K562 (cell line): ENCODE measurements at regions not wholly inside any gene's neighbourhood (a gene's known extent, or its start where the extent isn't known, plus 50 kb on each side); places are given as distances from the start of the nearest gene placed in this dataset.
A peak's percentile ranks its signal among the peaks of the same experiment; 100 is the strongest.

Source experiments
- BCOR ChIP-seq: fragments of 450-650 bp; IDR thresholded peaks from 2 replicates; pipeline ENCODE4 v1.6.1; 2016
- CC2D1A ChIP-seq: fragments of 450-650 bp; IDR thresholded peaks from 2 replicates; pipeline ENCODE4 v1.6.1; 2017; ENCODE audit warnings: mild to moderate bottlenecking
- CCAR2 ChIP-seq: fragments of 200-400 bp; formaldehyde crosslinking; IDR thresholded peaks from 2 replicates; pipeline ENCODE4 v1.6.1; 2017; ENCODE audit warnings: mild to moderate bottlenecking, low read depth, low read length
- JUN ChIP-seq, 2 experiments: sonication (generic) in 1 of 2; formaldehyde crosslinking in 1 of 2; IDR thresholded peaks; 2 replicates each; pipeline versions ENCODE4 v1.6.1 to v1.8.0; 2012 to 2022; ENCODE audit warnings: borderline replicate concordance in 2 of 2, mild to moderate bottlenecking in 2 of 2, improper control_type of control experiment in 1 of 2, low read depth in 1 of 2, low read length in 1 of 2, missing genetic modification reagents in 1 of 2
- MCM5 ChIP-seq: fragments of 450-650 bp; IDR thresholded peaks from 2 replicates; pipeline ENCODE4 v1.6.1; 2016; ENCODE audit warnings: low read depth
- MEF2A ChIP-seq: IDR thresholded peaks from 2 replicates; pipeline ENCODE4 v1.6.1; 2011; ENCODE audit warnings: low read depth, mild to moderate bottlenecking, low read length, moderate library complexity; ENCODE audit not compliant: control insufficient read depth
- MEIS2 ChIP-seq: fragments of 450-650 bp; IDR thresholded peaks from 2 replicates; pipeline ENCODE4 v1.6.1; 2014; ENCODE audit warnings: mild to moderate bottlenecking; ENCODE audit not compliant: partially characterized antibody
- TARDBP ChIP-seq: fragments of 450-650 bp; IDR thresholded peaks from 2 replicates; pipeline ENCODE4 v1.6.1; 2016
- TCF3 ChIP-seq: sonication (generic); formaldehyde crosslinking; IDR thresholded peaks from 2 replicates; pipeline ENCODE4 v1.4.0; 2020; ENCODE audit warnings: mild to moderate bottlenecking, missing genetic modification reagents
- XRCC5 ChIP-seq: fragments of 200-400 bp; formaldehyde crosslinking; IDR thresholded peaks from 2 replicates; pipeline ENCODE4 v1.6.1; 2017; ENCODE audit warnings: low read depth, mild to moderate bottlenecking, low read length
- ZEB2 ChIP-seq: fragments of 450-650 bp; IDR thresholded peaks from 2 replicates; pipeline ENCODE4 v1.6.1; 2016
- ZNF551 ChIP-seq: fragments of 250-450 bp; sonication (Bioruptor Pico); IDR thresholded peaks from 2 replicates; pipeline ENCODE4 v1.5.0; 2021; ENCODE audit warnings: mild to moderate bottlenecking, moderate library complexity
- ZNF699 ChIP-seq: fragments of 250-450 bp; sonication (Bioruptor Pico); IDR thresholded peaks from 2 replicates; pipeline ENCODE4 v1.8.0; 2021; ENCODE audit warnings: mild to moderate bottlenecking, moderate library complexity; ENCODE audit not compliant: insufficient replicate concordance
- ZNF766 ChIP-seq: fragments of 200-800 bp; sonication (Bioruptor generic); conservative IDR thresholded peaks from 2 replicates; pipeline ENCODE4 v1.6.1; 2016; ENCODE audit warnings: missing genetic modification characterization, missing compliant biosample characterization
- TF ChIP-seq, protein P1 (sequence below): fragments of 450-650 bp; IDR thresholded peaks from 2 replicates; pipeline ENCODE4 v1.6.1; 2017; ENCODE audit warnings: antibody characterized with exemption
- TF ChIP-seq, protein P2 (sequence below): sonication (generic); formaldehyde crosslinking; IDR thresholded peaks from 2 replicates; pipeline ENCODE4 v1.8.0; 2023; ENCODE audit warnings: mild to moderate bottlenecking, missing genetic modification reagents
- TF ChIP-seq, protein P3 (sequence below): sonication (generic); formaldehyde crosslinking; IDR thresholded peaks from 2 replicates; pipeline ENCODE4 v1.8.1; 2022; ENCODE audit warnings: missing genetic modification reagents
- TF ChIP-seq, protein P4 (sequence below), 2 experiments: fragments of 450-650 bp in 1 of 2; IDR thresholded peaks; 2 replicates each; pipeline ENCODE4 v1.6.1; 2011 to 2017; ENCODE audit warnings: low read depth in 2 of 2, antibody characterized with exemption in 1 of 2, borderline replicate concordance in 1 of 2, low read length in 1 of 2, mild to moderate bottlenecking in 1 of 2, mixed read lengths in 1 of 2; ENCODE audit not compliant: control insufficient read depth in 1 of 2
- TF ChIP-seq, protein P5 (sequence below): fragments of 250-450 bp; sonication (Bioruptor Pico); IDR thresholded peaks from 2 replicates; pipeline ENCODE4 v1.4.0; 2020; ENCODE audit warnings: mild to moderate bottlenecking

DNA sequence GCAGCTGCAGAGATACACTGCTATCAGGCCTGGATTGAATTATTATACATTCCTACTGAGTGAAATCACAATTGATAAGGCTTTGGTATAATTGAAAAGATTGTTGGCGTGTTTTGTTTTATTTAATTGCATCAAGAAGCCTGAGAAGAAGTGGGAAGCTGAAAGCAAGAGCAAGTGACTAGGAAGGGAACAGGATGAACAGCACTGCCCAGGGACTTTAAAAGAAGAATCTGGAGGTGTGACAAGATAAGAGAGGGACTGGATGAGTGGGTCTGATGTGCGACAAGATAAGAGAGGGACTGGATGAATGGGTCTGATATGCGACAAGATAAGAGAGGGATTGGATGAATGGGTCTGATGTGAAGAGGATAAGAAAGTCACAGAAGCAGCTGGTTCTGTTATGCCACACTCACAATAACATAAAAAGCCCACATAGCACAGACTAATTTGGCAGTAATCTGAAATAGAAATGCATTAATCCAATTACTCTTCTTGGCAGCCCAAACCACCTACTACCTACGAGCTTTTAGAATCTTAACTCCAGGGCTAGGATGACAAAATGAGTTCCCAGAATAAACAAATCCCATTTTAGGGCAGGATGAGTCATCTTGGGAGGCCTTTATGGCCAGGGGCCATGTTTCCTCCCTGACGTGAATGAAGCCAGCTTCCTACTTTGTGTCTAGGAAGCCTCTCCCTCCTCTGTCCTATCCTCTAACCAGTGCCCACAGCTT is 129.7 kb downstream of the DUSP10 start (continued):
- TF ChIP-seq, protein P1, sequence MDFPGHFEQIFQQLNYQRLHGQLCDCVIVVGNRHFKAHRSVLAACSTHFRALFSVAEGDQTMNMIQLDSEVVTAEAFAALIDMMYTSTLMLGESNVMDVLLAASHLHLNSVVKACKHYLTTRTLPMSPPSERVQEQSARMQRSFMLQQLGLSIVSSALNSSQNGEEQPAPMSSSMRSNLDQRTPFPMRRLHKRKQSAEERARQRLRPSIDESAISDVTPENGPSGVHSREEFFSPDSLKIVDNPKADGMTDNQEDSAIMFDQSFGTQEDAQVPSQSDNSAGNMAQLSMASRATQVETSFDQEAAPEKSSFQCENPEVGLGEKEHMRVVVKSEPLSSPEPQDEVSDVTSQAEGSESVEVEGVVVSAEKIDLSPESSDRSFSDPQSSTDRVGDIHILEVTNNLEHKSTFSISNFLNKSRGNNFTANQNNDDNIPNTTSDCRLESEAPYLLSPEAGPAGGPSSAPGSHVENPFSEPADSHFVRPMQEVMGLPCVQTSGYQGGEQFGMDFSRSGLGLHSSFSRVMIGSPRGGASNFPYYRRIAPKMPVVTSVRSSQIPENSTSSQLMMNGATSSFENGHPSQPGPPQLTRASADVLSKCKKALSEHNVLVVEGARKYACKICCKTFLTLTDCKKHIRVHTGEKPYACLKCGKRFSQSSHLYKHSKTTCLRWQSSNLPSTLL, result no peak
- peak; percentile 87 for TF ChIP-seq JUN (IDR thresholded peaks at IDR 0.05; ENCODE audit: borderline replicate concordance, low read depth, low read length)
- no peak for TF ChIP-seq JUN (CRISPR knock-in tag; IDR thresholded peaks at IDR 0.05; ENCODE audit: borderline replicate concordance)
- no peak for TF ChIP-seq BCOR
- no peak for TF ChIP-seq CC2D1A
- TF ChIP-seq, protein P2, sequence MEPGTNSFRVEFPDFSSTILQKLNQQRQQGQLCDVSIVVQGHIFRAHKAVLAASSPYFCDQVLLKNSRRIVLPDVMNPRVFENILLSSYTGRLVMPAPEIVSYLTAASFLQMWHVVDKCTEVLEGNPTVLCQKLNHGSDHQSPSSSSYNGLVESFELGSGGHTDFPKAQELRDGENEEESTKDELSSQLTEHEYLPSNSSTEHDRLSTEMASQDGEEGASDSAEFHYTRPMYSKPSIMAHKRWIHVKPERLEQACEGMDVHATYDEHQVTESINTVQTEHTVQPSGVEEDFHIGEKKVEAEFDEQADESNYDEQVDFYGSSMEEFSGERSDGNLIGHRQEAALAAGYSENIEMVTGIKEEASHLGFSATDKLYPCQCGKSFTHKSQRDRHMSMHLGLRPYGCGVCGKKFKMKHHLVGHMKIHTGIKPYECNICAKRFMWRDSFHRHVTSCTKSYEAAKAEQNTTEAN, result no peak
- 0 out of 2 replicates have a peak, but pooled peaks have one; percentile 59 for TF ChIP-seq ZEB2
- TF ChIP-seq ZNF699 (CRISPR knock-in tag), result no peak
- peak; percentile 35 for TF ChIP-seq MEIS2
- TF ChIP-seq MCM5, result no peak
- no peak for TF ChIP-seq TARDBP
- TF ChIP-seq CCAR2, result no peak
- no peak for TF ChIP-seq MEF2A
- TF ChIP-seq, protein P3, sequence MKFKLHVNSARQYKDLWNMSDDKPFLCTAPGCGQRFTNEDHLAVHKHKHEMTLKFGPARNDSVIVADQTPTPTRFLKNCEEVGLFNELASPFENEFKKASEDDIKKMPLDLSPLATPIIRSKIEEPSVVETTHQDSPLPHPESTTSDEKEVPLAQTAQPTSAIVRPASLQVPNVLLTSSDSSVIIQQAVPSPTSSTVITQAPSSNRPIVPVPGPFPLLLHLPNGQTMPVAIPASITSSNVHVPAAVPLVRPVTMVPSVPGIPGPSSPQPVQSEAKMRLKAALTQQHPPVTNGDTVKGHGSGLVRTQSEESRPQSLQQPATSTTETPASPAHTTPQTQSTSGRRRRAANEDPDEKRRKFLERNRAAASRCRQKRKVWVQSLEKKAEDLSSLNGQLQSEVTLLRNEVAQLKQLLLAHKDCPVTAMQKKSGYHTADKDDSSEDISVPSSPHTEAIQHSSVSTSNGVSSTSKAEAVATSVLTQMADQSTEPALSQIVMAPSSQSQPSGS (CRISPR knock-in tag), result no peak
- TF ChIP-seq, protein P4, sequence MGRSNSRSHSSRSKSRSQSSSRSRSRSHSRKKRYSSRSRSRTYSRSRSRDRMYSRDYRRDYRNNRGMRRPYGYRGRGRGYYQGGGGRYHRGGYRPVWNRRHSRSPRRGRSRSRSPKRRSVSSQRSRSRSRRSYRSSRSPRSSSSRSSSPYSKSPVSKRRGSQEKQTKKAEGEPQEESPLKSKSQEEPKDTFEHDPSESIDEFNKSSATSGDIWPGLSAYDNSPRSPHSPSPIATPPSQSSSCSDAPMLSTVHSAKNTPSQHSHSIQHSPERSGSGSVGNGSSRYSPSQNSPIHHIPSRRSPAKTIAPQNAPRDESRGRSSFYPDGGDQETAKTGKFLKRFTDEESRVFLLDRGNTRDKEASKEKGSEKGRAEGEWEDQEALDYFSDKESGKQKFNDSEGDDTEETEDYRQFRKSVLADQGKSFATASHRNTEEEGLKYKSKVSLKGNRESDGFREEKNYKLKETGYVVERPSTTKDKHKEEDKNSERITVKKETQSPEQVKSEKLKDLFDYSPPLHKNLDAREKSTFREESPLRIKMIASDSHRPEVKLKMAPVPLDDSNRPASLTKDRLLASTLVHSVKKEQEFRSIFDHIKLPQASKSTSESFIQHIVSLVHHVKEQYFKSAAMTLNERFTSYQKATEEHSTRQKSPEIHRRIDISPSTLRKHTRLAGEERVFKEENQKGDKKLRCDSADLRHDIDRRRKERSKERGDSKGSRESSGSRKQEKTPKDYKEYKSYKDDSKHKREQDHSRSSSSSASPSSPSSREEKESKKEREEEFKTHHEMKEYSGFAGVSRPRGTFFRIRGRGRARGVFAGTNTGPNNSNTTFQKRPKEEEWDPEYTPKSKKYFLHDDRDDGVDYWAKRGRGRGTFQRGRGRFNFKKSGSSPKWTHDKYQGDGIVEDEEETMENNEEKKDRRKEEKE (IDR thresholded peaks at IDR 0.05; ENCODE audit: borderline replicate concordance in 1 of 2, control insufficient read depth in 1 of 2, low read depth in 2 of 2, low read length in 1 of 2), result no peak
- TF ChIP-seq ZNF551 (CRISPR knock-in tag), result no peak
- TF ChIP-seq, protein P5, sequence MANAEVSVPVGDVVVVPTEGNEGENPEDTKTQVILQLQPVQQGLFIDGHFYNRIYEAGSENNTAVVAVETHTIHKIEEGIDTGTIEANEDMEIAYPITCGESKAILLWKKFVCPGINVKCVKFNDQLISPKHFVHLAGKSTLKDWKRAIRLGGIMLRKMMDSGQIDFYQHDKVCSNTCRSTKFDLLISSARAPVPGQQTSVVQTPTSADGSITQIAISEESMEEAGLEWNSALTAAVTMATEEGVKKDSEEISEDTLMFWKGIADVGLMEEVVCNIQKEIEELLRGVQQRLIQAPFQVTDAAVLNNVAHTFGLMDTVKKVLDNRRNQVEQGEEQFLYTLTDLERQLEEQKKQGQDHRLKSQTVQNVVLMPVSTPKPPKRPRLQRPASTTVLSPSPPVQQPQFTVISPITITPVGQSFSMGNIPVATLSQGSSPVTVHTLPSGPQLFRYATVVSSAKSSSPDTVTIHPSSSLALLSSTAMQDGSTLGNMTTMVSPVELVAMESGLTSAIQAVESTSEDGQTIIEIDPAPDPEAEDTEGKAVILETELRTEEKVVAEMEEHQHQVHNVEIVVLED, result no peak
- no peak for TF ChIP-seq XRCC5
- TF ChIP-seq ZNF766, result no peak
- no peak for TF ChIP-seq TCF3
